ENCODE measurements at regions not wholly inside any gene's neighbourhood (a gene's known extent, or its start where the extent isn't known, plus 50 kb on each side); places are given as distances from the start of the nearest gene placed in this dataset.

GRCh38 chr1:57683037-57683942, 259.4 kb upstream of the DAB1 start:
- ChIA-PET POLR2A (no interaction called here), CTCF (no interaction called here)
- TF ChIP-seq CTCF (IDR thresholded peaks at IDR 0.05), result no peak
- Mint-ChIP-seq H3K9me3 (peaks cover 19% of the 10 kb centered on the region), H3K4me1 (no peaks in the 10 kb centered on the region), H3K36me3 (ENCODE audit: low read depth) (no peaks in the 10 kb centered on the region), H3K27ac (no peak overlapping the region), H3K4me3 (no peak overlapping the region), H3K27me3 (no peaks in the 10 kb centered on the region)
- intact Hi-C loops (cut with micrococcal nuclease), result no loop called here
- DNase-seq (no peak), ATAC-seq (ENCODE audit: low read depth) (no peak)

GRCh38 chr1:57678138-57678537, 254.3 kb upstream of the DAB1 start:
- ChIA-PET CTCF (no interaction called here), POLR2A (no interaction called here)
- no peaks in the 10 kb centered on the region for H3K9me3 Mint-ChIP-seq
- no peaks in the 10 kb centered on the region for H3K4me1 Mint-ChIP-seq
- no peak overlapping the region for H3K27ac Mint-ChIP-seq
- no peak for TF ChIP-seq CTCF (IDR thresholded peaks at IDR 0.05)
- peaks cover 2% of the 10 kb centered on the region for H3K27me3 Mint-ChIP-seq
- DNase-seq (no peak), ATAC-seq (ENCODE audit: low read depth) (no peak)
- no peaks in the 10 kb centered on the region for H3K36me3 Mint-ChIP-seq (ENCODE audit: low read depth)
- intact Hi-C loops (cut with micrococcal nuclease), result no loop called here
- no peak overlapping the region for H3K4me3 Mint-ChIP-seq

- no peak for DNase-seq
- no peak for ATAC-seq (ENCODE audit: low read depth)
- Mint-ChIP-seq H3K4me3 (no peak overlapping the region), H3K9me3 (no peaks in the 10 kb centered on the region), H3K36me3 (ENCODE audit: low read depth) (no peaks in the 10 kb centered on the region), H3K4me1 (no peaks in the 10 kb centered on the region), H3K27me3 (peaks cover 2% of the 10 kb centered on the region), H3K27ac (no peak overlapping the region)
- ChIA-PET POLR2A (no interaction called here), CTCF (no interaction called here)
- no peak for TF ChIP-seq CTCF (IDR thresholded peaks at IDR 0.05)
- intact Hi-C loops (cut with micrococcal nuclease), result no loop called here
Observed at GRCh38 chr1:57675776-57676175, 251.9 kb upstream of the DAB1 start.

GRCh38 chr1:57674801-57675200, 250.9 kb upstream of the DAB1 start:
- ChIA-PET POLR2A (no interaction called here), CTCF (no interaction called here)
- no peaks in the 10 kb centered on the region for H3K9me3 Mint-ChIP-seq
- DNase-seq (no peak), ATAC-seq (ENCODE audit: low read depth) (no peak)
- H3K27me3 Mint-ChIP-seq, result peaks cover 2% of the 10 kb centered on the region
- no peak for TF ChIP-seq CTCF (IDR thresholded peaks at IDR 0.05)
- no peaks in the 10 kb centered on the region for H3K4me1 Mint-ChIP-seq
- intact Hi-C loops (cut with micrococcal nuclease), result no loop called here
- no peak overlapping the region for H3K27ac Mint-ChIP-seq
- no peaks in the 10 kb centered on the region for H3K36me3 Mint-ChIP-seq (ENCODE audit: low read depth)
- H3K4me3 Mint-ChIP-seq, result no peak overlapping the region

- Mint-ChIP-seq H3K27me3 (no peaks in the 10 kb centered on the region), H3K4me1 (no peaks in the 10 kb centered on the region), H3K27ac (no peak overlapping the region), H3K36me3 (ENCODE audit: low read depth) (no peaks in the 10 kb centered on the region), H3K9me3 (peaks cover 2% of the 10 kb centered on the region), H3K4me3 (no peak overlapping the region)
- TF ChIP-seq CTCF (IDR thresholded peaks at IDR 0.05), result no peak
- ChIA-PET POLR2A (no interaction called here), CTCF (no interaction called here)
- no peak for ATAC-seq (ENCODE audit: low read depth)
- intact Hi-C loops (cut with micrococcal nuclease), result no loop called here
- no peak for DNase-seq
Observed at GRCh38 chr1:57672346-57673140, 248.7 kb upstream of the DAB1 start.
